Esophagus muscularis mucosa (tissue), 4 donors: ENCODE measurements at regions not wholly inside any gene's neighbourhood (a gene's known extent, or its start where the extent isn't known, plus 50 kb on each side); places are given as distances from the start of the nearest gene placed in this dataset.

Experiments
- EP300 ChIP-seq: sonication (generic); formaldehyde crosslinking; IDR thresholded peaks from one replicate; pipeline ENCODE4 v1.6.1; 2017; ENCODE audit warnings: antibody characterized with exemption
- POLR2A ChIP-seq: fragments of 450-650 bp; IDR thresholded peaks from one replicate; pipeline ENCODE4 v1.6.1; 2017; ENCODE audit warnings: antibody characterized with exemption, moderate library complexity, mild to moderate bottlenecking, low read depth
- POLR2AphosphoS5 ChIP-seq, 2 donors: sonication (generic); formaldehyde crosslinking; IDR thresholded peaks; one replicate each; pipeline ENCODE4 v1.6.1; 2017; ENCODE audit warnings: antibody characterized with exemption in 2 of 2
- TF ChIP-seq, protein P1 (sequence below), 3 experiments: fragments of 200-600 bp in 2 of 3; fragments of 450-650 bp in 1 of 3; sonication (generic) in 2 of 3; IDR thresholded peaks; one replicate each; pipeline ENCODE4 v1.5.1; 2017 to 2019; ENCODE audit warnings: antibody characterized with exemption in 3 of 3, mild to moderate bottlenecking in 2 of 3, moderate library complexity in 1 of 3

DNA sequence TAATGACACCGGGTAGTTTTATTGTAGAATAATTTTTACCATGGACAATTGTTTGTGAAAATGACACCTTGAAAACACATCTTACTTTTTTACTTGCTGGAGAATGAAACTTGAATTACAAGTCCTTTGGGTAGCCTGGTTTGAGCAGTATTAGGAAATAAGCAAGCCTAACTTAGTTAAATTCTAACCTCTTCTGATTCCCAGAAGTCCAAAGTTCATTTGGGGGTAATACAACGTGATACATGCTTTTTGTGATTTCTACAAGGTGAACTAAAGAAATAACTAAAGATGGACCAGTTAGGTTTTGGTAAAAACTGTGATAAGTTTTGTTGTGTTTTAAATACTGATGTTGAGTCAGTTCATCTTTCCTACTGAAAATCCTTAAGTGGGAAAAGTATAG lies 135.4 kb upstream of the DMRT1 start:
- TF ChIP-seq POLR2A (no peak), POLR2AphosphoS5 (IDR thresholded peaks at IDR 0.05) (no peak), EP300 (no peak)
- TF ChIP-seq, protein P1, sequence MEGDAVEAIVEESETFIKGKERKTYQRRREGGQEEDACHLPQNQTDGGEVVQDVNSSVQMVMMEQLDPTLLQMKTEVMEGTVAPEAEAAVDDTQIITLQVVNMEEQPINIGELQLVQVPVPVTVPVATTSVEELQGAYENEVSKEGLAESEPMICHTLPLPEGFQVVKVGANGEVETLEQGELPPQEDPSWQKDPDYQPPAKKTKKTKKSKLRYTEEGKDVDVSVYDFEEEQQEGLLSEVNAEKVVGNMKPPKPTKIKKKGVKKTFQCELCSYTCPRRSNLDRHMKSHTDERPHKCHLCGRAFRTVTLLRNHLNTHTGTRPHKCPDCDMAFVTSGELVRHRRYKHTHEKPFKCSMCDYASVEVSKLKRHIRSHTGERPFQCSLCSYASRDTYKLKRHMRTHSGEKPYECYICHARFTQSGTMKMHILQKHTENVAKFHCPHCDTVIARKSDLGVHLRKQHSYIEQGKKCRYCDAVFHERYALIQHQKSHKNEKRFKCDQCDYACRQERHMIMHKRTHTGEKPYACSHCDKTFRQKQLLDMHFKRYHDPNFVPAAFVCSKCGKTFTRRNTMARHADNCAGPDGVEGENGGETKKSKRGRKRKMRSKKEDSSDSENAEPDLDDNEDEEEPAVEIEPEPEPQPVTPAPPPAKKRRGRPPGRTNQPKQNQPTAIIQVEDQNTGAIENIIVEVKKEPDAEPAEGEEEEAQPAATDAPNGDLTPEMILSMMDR (IDR thresholded peaks at IDR 0.05) = no peak
